NOMO-1 (cell line): ENCODE measurements at regions not wholly inside any gene's neighbourhood (a gene's known extent, or its start where the extent isn't known, plus 50 kb on each side); places are given as distances from the start of the nearest gene placed in this dataset.
"Not testable (repeated sequence)": the region's sequence is repeated elsewhere in the genome, so short reads cannot be mapped to it uniquely, and the experiment has no call there.

Source experiments
- DNase-seq, 2 experiments: peaks; one replicate each; lab custom pipeline; 2025; ENCODE audit not compliant: unreplicated experiment in 2 of 2; lab: John Stamatoyannopoulos, UW

- no peak for DNase-seq
Measured at GRCh38 chr2:65636024-65636423, 203.6 kb upstream of the SPRED2 start.

GRCh38 chr2:65634304-65634703 lies 201.9 kb upstream of the SPRED2 start:
- no peak for DNase-seq

- DNase-seq = peak; percentile 53 to 87
Measured at GRCh38 chr2:65630643-65631042, 198.2 kb upstream of the SPRED2 start.

- no peak for DNase-seq
Measured at GRCh38 chr2:65628156-65628555, 195.8 kb upstream of the SPRED2 start.

- no peak for DNase-seq
Measured at GRCh38 chr2:65626831-65627230, 194.4 kb upstream of the SPRED2 start.

- no peak for DNase-seq
Measured at GRCh38 chr2:65625982-65626381, 193.6 kb upstream of the SPRED2 start.

GRCh38 chr2:65622951-65623535 lies 190.6 kb upstream of the SPRED2 start:
- DNase-seq = no peak

- DNase-seq = no peak
Measured at GRCh38 chr2:65622499-65622898, 190.1 kb upstream of the SPRED2 start.

GRCh38 chr2:65620524-65620923 lies 188.1 kb upstream of the SPRED2 start:
- no peak for DNase-seq

- no peak for DNase-seq
Measured at GRCh38 chr2:65620026-65620425, 187.6 kb upstream of the SPRED2 start.

GRCh38 chr2:65615602-65616001 lies 183.2 kb upstream of the SPRED2 start:
- no peak for DNase-seq

GRCh38 chr2:65613968-65614555 lies 181.7 kb upstream of the SPRED2 start:
- peak in 1 of 2 experiments; percentile 36 for DNase-seq

- no peak for DNase-seq
Measured at GRCh38 chr2:65611488-65611887, 179.1 kb upstream of the SPRED2 start.

GRCh38 chr2:65608916-65609315 lies 176.5 kb upstream of the SPRED2 start:
- no peak for DNase-seq

- no peak for DNase-seq
Measured at GRCh38 chr2:65608466-65608865, 176.1 kb upstream of the SPRED2 start.

GRCh38 chr2:65607662-65608305 lies 175.4 kb upstream of the SPRED2 start:
- DNase-seq = no peak

GRCh38 chr2:65605743-65606058 lies 173.3 kb upstream of the SPRED2 start:
- no peak for DNase-seq

- DNase-seq = no peak
Measured at GRCh38 chr2:65605058-65605742, 172.8 kb upstream of the SPRED2 start.

GRCh38 chr2:65604246-65604645 lies 171.8 kb upstream of the SPRED2 start:
- DNase-seq = no peak

- DNase-seq = no peak
Measured at GRCh38 chr2:65602603-65603235, 170.3 kb upstream of the SPRED2 start.

- DNase-seq = not testable (repeated sequence)
Measured at GRCh38 chr2:65600871-65601270, 168.5 kb upstream of the SPRED2 start.
